ENCODE measurements at regions not wholly inside any gene's neighbourhood (a gene's known extent, or its start where the extent isn't known, plus 50 kb on each side); places are given as distances from the start of the nearest gene placed in this dataset.
"Not testable (repeated sequence)": the region's sequence is repeated elsewhere in the genome, so short reads cannot be mapped to it uniquely, and the experiment has no call there.

- H3K79me1 ChIP-seq (ENCODE audit: low read depth, low read length), result no peaks in the 10 kb centered on the region
- no peak overlapping the region for H3K4me2 ChIP-seq (ENCODE audit: insufficient read depth, low read length, poor library complexity, severe bottlenecking)
- no peak overlapping the region for H2BK12ac ChIP-seq (ENCODE audit: low read length)
- H3K18ac ChIP-seq (ENCODE audit: low read length), result no peak overlapping the region
- H3K14ac ChIP-seq (ENCODE audit: low read length), result no peak overlapping the region
- H3K9me3 ChIP-seq (replicated peaks in 1 of 2; ENCODE audit: control insufficient read depth in 2 of 2, insufficient read depth in 1 of 2, low read depth in 1 of 2, low read length in 2 of 2), result no peaks in the 10 kb centered on the region
- H4K91ac ChIP-seq (ENCODE audit: low read depth, low read length, poor library complexity), result no peak overlapping the region
- H2BK120ac ChIP-seq (ENCODE audit: low read depth, low read length), result no peak overlapping the region
- DNase-seq (ENCODE audit: low spot score), result no peak
- H2BK5ac ChIP-seq (ENCODE audit: low read length), result no peak overlapping the region
- H3K9ac ChIP-seq (ENCODE audit: low read depth, low read length, poor library complexity), result no peak overlapping the region
- no peaks in the 10 kb centered on the region for H3K27me3 ChIP-seq (ENCODE audit: control insufficient read depth in 3 of 3, insufficient read depth in 3 of 3, low read depth in 1 of 3, low read length in 3 of 3)
- H3K4me1 ChIP-seq (ENCODE audit: control insufficient read depth in 2 of 2, insufficient read depth in 1 of 2, low read depth in 1 of 2, low read length in 2 of 2), result no peaks in the 10 kb centered on the region
- no peaks in the 10 kb centered on the region for H3K36me3 ChIP-seq (replicated peaks in 1 of 2; ENCODE audit: control insufficient read depth in 2 of 2, insufficient read depth in 2 of 2, low read length in 2 of 2)
- H2BK15ac ChIP-seq (ENCODE audit: low read length), result no peak overlapping the region
- H2AFZ ChIP-seq (ENCODE audit: low read length), result no peak overlapping the region
- H3K27ac ChIP-seq (replicated peaks; ENCODE audit: low read length), result no peak overlapping the region
- no peak overlapping the region for H2AK5ac ChIP-seq (ENCODE audit: low read depth, low read length)
- no CpG with 5 or more reads among the region's 6 CpGs for WGBS, 2 donors (ENCODE audit: extremely low coverage in 2 of 2, insufficient read length in 2 of 2, insufficient replicate concordance in 1 of 2)
- H3K23ac ChIP-seq (ENCODE audit: low read depth, low read length, poor library complexity), result no peak overlapping the region
- H4K8ac ChIP-seq (ENCODE audit: low read depth, low read length), result no peak overlapping the region
- no peak overlapping the region for H3K4ac ChIP-seq (ENCODE audit: low read length)
- no peak overlapping the region for H3K4me3 ChIP-seq (ENCODE audit: low read length in 2 of 2)
These were observed 1606.7 kb upstream of the AGA start for GRCh38 chr4:179048839-179049453.

GRCh38 chr4:179051206-179051605 is 1609.0 kb upstream of the AGA start:
- no peak overlapping the region for H3K23ac ChIP-seq (ENCODE audit: low read depth, low read length, poor library complexity)
- H3K36me3 ChIP-seq (replicated peaks in 1 of 2; ENCODE audit: control insufficient read depth in 2 of 2, insufficient read depth in 2 of 2, low read length in 2 of 2), result no peaks in the 10 kb centered on the region
- H3K4me3 ChIP-seq (ENCODE audit: low read length in 2 of 2), result no peak overlapping the region
- H3K27ac ChIP-seq (replicated peaks; ENCODE audit: low read length), result no peak overlapping the region
- H3K18ac ChIP-seq (ENCODE audit: low read length), result no peak overlapping the region
- no peaks in the 10 kb centered on the region for H3K9me3 ChIP-seq (replicated peaks in 1 of 2; ENCODE audit: control insufficient read depth in 2 of 2, insufficient read depth in 1 of 2, low read depth in 1 of 2, low read length in 2 of 2)
- no peak overlapping the region for H2BK12ac ChIP-seq (ENCODE audit: low read length)
- H3K79me1 ChIP-seq (ENCODE audit: low read depth, low read length), result no peaks in the 10 kb centered on the region
- H2BK120ac ChIP-seq (ENCODE audit: low read depth, low read length), result no peak overlapping the region
- no peak overlapping the region for H4K91ac ChIP-seq (ENCODE audit: low read depth, low read length, poor library complexity)
- no peak overlapping the region for H2AK5ac ChIP-seq (ENCODE audit: low read depth, low read length)
- no peak overlapping the region for H4K8ac ChIP-seq (ENCODE audit: low read depth, low read length)
- no peak overlapping the region for H2BK5ac ChIP-seq (ENCODE audit: low read length)
- H3K4me1 ChIP-seq (ENCODE audit: control insufficient read depth in 2 of 2, insufficient read depth in 1 of 2, low read depth in 1 of 2, low read length in 2 of 2), result no peaks in the 10 kb centered on the region
- no peak overlapping the region for H3K4me2 ChIP-seq (ENCODE audit: insufficient read depth, low read length, poor library complexity, severe bottlenecking)
- DNase-seq (ENCODE audit: low spot score), result no peak
- no peak overlapping the region for H3K4ac ChIP-seq (ENCODE audit: low read length)
- no peak overlapping the region for H2AFZ ChIP-seq (ENCODE audit: low read length)
- H3K27me3 ChIP-seq (ENCODE audit: control insufficient read depth in 3 of 3, insufficient read depth in 3 of 3, low read depth in 1 of 3, low read length in 3 of 3), result no peaks in the 10 kb centered on the region
- H2BK15ac ChIP-seq (ENCODE audit: low read length), result no peak overlapping the region
- no peak overlapping the region for H3K9ac ChIP-seq (ENCODE audit: low read depth, low read length, poor library complexity)
- H3K14ac ChIP-seq (ENCODE audit: low read length), result no peak overlapping the region
- WGBS, 2 donors (ENCODE audit: extremely low coverage in 2 of 2, insufficient read length in 2 of 2, insufficient replicate concordance in 1 of 2), result no CpG with 5 or more reads among the region's 1 CpG

- no peak for DNase-seq (ENCODE audit: low spot score)
- WGBS, 2 donors (ENCODE audit: extremely low coverage in 2 of 2, insufficient read length in 2 of 2, insufficient replicate concordance in 1 of 2), result no CpG with 5 or more reads among the region's 3 CpGs
- H3K79me1 ChIP-seq (ENCODE audit: low read depth, low read length), result no peaks in the 10 kb centered on the region
- no peak overlapping the region for H4K91ac ChIP-seq (ENCODE audit: low read depth, low read length, poor library complexity)
- no peaks in the 10 kb centered on the region for H3K36me3 ChIP-seq (replicated peaks in 1 of 2; ENCODE audit: control insufficient read depth in 2 of 2, insufficient read depth in 2 of 2, low read length in 2 of 2)
- no peak overlapping the region for H2BK12ac ChIP-seq (ENCODE audit: low read length)
- H3K18ac ChIP-seq (ENCODE audit: low read length), result no peak overlapping the region
- H2BK120ac ChIP-seq (ENCODE audit: low read depth, low read length), result no peak overlapping the region
- H3K27me3 ChIP-seq (ENCODE audit: control insufficient read depth in 3 of 3, insufficient read depth in 3 of 3, low read depth in 1 of 3, low read length in 3 of 3), result no peaks in the 10 kb centered on the region
- no peak overlapping the region for H3K14ac ChIP-seq (ENCODE audit: low read length)
- no peak overlapping the region for H3K27ac ChIP-seq (replicated peaks; ENCODE audit: low read length)
- H2BK15ac ChIP-seq (ENCODE audit: low read length), result no peak overlapping the region
- H3K4me1 ChIP-seq (ENCODE audit: control insufficient read depth in 2 of 2, insufficient read depth in 1 of 2, low read depth in 1 of 2, low read length in 2 of 2), result no peaks in the 10 kb centered on the region
- H2AK5ac ChIP-seq (ENCODE audit: low read depth, low read length), result no peak overlapping the region
- H3K23ac ChIP-seq (ENCODE audit: low read depth, low read length, poor library complexity), result peak overlapping the region; percentile 9
- no peak overlapping the region for H4K8ac ChIP-seq (ENCODE audit: low read depth, low read length)
- H2BK5ac ChIP-seq (ENCODE audit: low read length), result no peak overlapping the region
- H3K4me3 ChIP-seq (ENCODE audit: low read length in 2 of 2), result no peak overlapping the region
- no peaks in the 10 kb centered on the region for H3K9me3 ChIP-seq (replicated peaks in 1 of 2; ENCODE audit: control insufficient read depth in 2 of 2, insufficient read depth in 1 of 2, low read depth in 1 of 2, low read length in 2 of 2)
- no peak overlapping the region for H3K4ac ChIP-seq (ENCODE audit: low read length)
- H3K9ac ChIP-seq (ENCODE audit: low read depth, low read length, poor library complexity), result no peak overlapping the region
- H2AFZ ChIP-seq (ENCODE audit: low read length), result no peak overlapping the region
- H3K4me2 ChIP-seq (ENCODE audit: insufficient read depth, low read length, poor library complexity, severe bottlenecking), result no peak overlapping the region
These were observed 1617.2 kb upstream of the AGA start for GRCh38 chr4:179059396-179059795.

- H3K27ac ChIP-seq (replicated peaks; ENCODE audit: low read length); H3K4me1 ChIP-seq (ENCODE audit: control insufficient read depth in 2 of 2, insufficient read depth in 1 of 2, low read depth in 1 of 2, low read length in 2 of 2); H2BK120ac ChIP-seq (ENCODE audit: low read depth, low read length); H3K9ac ChIP-seq (ENCODE audit: low read depth, low read length, poor library complexity); H3K79me1 ChIP-seq (ENCODE audit: low read depth, low read length); H3K14ac ChIP-seq (ENCODE audit: low read length); H2AFZ ChIP-seq (ENCODE audit: low read length); H3K36me3 ChIP-seq (replicated peaks in 1 of 2; ENCODE audit: control insufficient read depth in 2 of 2, insufficient read depth in 2 of 2, low read length in 2 of 2); H4K91ac ChIP-seq (ENCODE audit: low read depth, low read length, poor library complexity); H2BK12ac ChIP-seq (ENCODE audit: low read length); H3K4me2 ChIP-seq (ENCODE audit: insufficient read depth, low read length, poor library complexity, severe bottlenecking); H3K4me3 ChIP-seq (ENCODE audit: low read length in 2 of 2); H3K9me3 ChIP-seq (replicated peaks in 1 of 2; ENCODE audit: control insufficient read depth in 2 of 2, insufficient read depth in 1 of 2, low read depth in 1 of 2, low read length in 2 of 2); H4K8ac ChIP-seq (ENCODE audit: low read depth, low read length); H3K4ac ChIP-seq (ENCODE audit: low read length); H3K27me3 ChIP-seq (ENCODE audit: control insufficient read depth in 3 of 3, insufficient read depth in 3 of 3, low read depth in 1 of 3, low read length in 3 of 3); H2BK15ac ChIP-seq (ENCODE audit: low read length); DNase-seq (ENCODE audit: low spot score); H3K18ac ChIP-seq (ENCODE audit: low read length); H3K23ac ChIP-seq (ENCODE audit: low read depth, low read length, poor library complexity); H2BK5ac ChIP-seq (ENCODE audit: low read length); H2AK5ac ChIP-seq (ENCODE audit: low read depth, low read length): not testable (repeated sequence)
- WGBS, 2 donors (ENCODE audit: extremely low coverage in 2 of 2, insufficient read length in 2 of 2, insufficient replicate concordance in 1 of 2), result no CpG with 5 or more reads among the region's 12 CpGs
These were observed 1624.0 kb upstream of the AGA start for GRCh38 chr4:179066254-179066653.

All from neuronal stem cell (in vitro differentiated cells).